B cell (primary cell): ENCODE measurements at regions not wholly inside any gene's neighbourhood (a gene's known extent, or its start where the extent isn't known, plus 50 kb on each side); places are given as distances from the start of the nearest gene placed in this dataset.

Experiments
- ATAC-seq: fragments of 200-7000 bp; cut with Tn5 transposase; one replicate; pipeline ENCODE4 v1.10.0; 2021; ENCODE audit warnings: low read depth, mild to moderate bottlenecking, moderate number of reproducible peaks, moderate library complexity
- CTCF ChIA-PET: fragments of 350-600 bp; sonication (Branson Sonifier 250); formaldehyde crosslinking; loops from one replicate; lab custom pipeline; 2021; ENCODE audit warnings: antibody characterized with exemption, inconsistent platforms; lab: Charles Lee
- POLR2A ChIA-PET: fragments of 350-600 bp; sonication (Branson Sonifier 250); formaldehyde crosslinking; loops from one replicate; lab custom pipeline; 2021; ENCODE audit warnings: antibody characterized with exemption; lab: Charles Lee
- DNase-seq: peaks from one replicate; pipeline ENCODE4 v3.0.0; 2013
- H2AFZ ChIP-seq: 2 replicates; pipeline ENCODE4 v1.6.1; 2012; ENCODE audit warnings: mild to moderate bottlenecking, low read depth, low read length; ENCODE audit not compliant: insufficient read depth, poor library complexity, severe bottlenecking
- H3K27ac ChIP-seq, 2 donors: 1 replicate in 1 of 2; 2 replicates in 1 of 2; pipeline ENCODE4 v1.5.1; 2012 to 2013; ENCODE audit warnings: low read length in 2 of 2, mild to moderate bottlenecking in 2 of 2, moderate library complexity in 1 of 2
- H3K27me3 ChIP-seq, 4 experiments: fragments of 200-600 bp in 1 of 4; sonication (generic) in 1 of 4; replicated peaks in 1 of 4; 1 replicate in 2 of 4; 2 replicates in 2 of 4; pipeline versions ENCODE4 v1.6.1 to v1.7.0; 2013 to 2016; ENCODE audit warnings: low read length in 3 of 4, mild to moderate bottlenecking in 2 of 4, mixed read lengths in 1 of 4, moderate library complexity in 1 of 4; ENCODE audit not compliant: insufficient read depth in 4 of 4, control insufficient read depth in 3 of 4; ENCODE audit errors: control extremely low read depth in 1 of 4
- H3K36me3 ChIP-seq, 2 experiments: replicated peaks in 1 of 2; 1 replicate in 1 of 2; 2 replicates in 1 of 2; pipeline versions ENCODE4 v1.6.1 to v1.7.1; 2013; ENCODE audit warnings: low read length in 1 of 2; ENCODE audit not compliant: insufficient read depth in 2 of 2, control insufficient read depth in 1 of 2; ENCODE audit errors: control extremely low read depth in 1 of 2, extremely low read depth in 1 of 2
- H3K4me1 ChIP-seq, 2 donors: fragments of 200-600 bp in 1 of 2; sonication (generic) in 1 of 2; 1 replicate in 1 of 2; 2 replicates in 1 of 2; pipeline versions ENCODE4 v1.5.1 to v1.6.1; 2013 to 2017; ENCODE audit warnings: low read length in 2 of 2; ENCODE audit not compliant: control insufficient read depth in 2 of 2, insufficient read depth in 2 of 2
- H3K4me2 ChIP-seq: replicated peaks from 2 replicates; pipeline ENCODE3; 2012; ENCODE audit warnings: mild to moderate bottlenecking, low read depth, low read length; ENCODE audit not compliant: poor library complexity, severe bottlenecking
- H3K4me3 ChIP-seq, 5 experiments: fragments of 200-600 bp in 1 of 5; sonication (generic) in 1 of 5; 1 replicate in 3 of 5; 2 replicates in 2 of 5; pipeline versions ENCODE4 v1.5.1 to v1.7.0; 2011 to 2016; ENCODE audit warnings: low read length in 4 of 5, mild to moderate bottlenecking in 4 of 5, low read depth in 2 of 5, control low read depth in 1 of 5, moderate library complexity in 1 of 5; ENCODE audit not compliant: insufficient read depth in 1 of 5; ENCODE audit errors: control extremely low read depth in 1 of 5, extremely low read depth in 1 of 5
- H3K79me2 ChIP-seq: fragments of 200-600 bp; sonication (generic); one replicate; pipeline ENCODE4 v1.6.0; 2016; ENCODE audit warnings: low read length; ENCODE audit not compliant: control insufficient read depth, insufficient read depth
- H3K9ac ChIP-seq: fragments of 200-600 bp; sonication (generic); 2 replicates; pipeline ENCODE4 v1.6.1; 2017; ENCODE audit warnings: mild to moderate bottlenecking, low read length, moderate library complexity
- H3K9me3 ChIP-seq, 3 donors: one replicate each; pipeline versions ENCODE4 v1.6.1 to v1.7.1; 2013; ENCODE audit warnings: low read length in 2 of 3; ENCODE audit not compliant: control insufficient read depth in 2 of 3, insufficient read depth in 1 of 3; ENCODE audit errors: control extremely low read depth in 1 of 3
- H4K20me1 ChIP-seq: 2 replicates; pipeline ENCODE4 v1.6.0; 2012; ENCODE audit warnings: mild to moderate bottlenecking, low read length; ENCODE audit not compliant: insufficient read depth, control insufficient read depth, poor library complexity, severe bottlenecking
- H3K27ac Mint-ChIP-seq: one replicate; pipeline ENCODE4 v1.8.0; 2021; ENCODE audit warnings: mixed read lengths
- H3K27me3 Mint-ChIP-seq: one replicate; pipeline ENCODE4 v1.8.0; 2021; ENCODE audit warnings: mixed read lengths
- H3K4me1 Mint-ChIP-seq: one replicate; pipeline ENCODE4 v1.8.0; 2021; ENCODE audit warnings: mixed read lengths
- H3K4me3 Mint-ChIP-seq: one replicate; pipeline ENCODE4 v1.8.0; 2021; ENCODE audit warnings: mixed read lengths
- H3K9me3 Mint-ChIP-seq: one replicate; pipeline ENCODE4 v1.8.0; 2022; ENCODE audit warnings: mixed read lengths; ENCODE audit not compliant: insufficient read depth
- CTCF ChIP-seq: fragments of 200-600 bp; IDR thresholded peaks from one replicate; pipeline ENCODE4 v1.8.0; 2022; ENCODE audit warnings: antibody characterized with exemption, mild to moderate bottlenecking
- EZH2 ChIP-seq: IDR thresholded peaks from 2 replicates; pipeline ENCODE4 v1.6.1; 2012; ENCODE audit warnings: borderline replicate concordance, low read depth, mild to moderate bottlenecking, moderate library complexity, low read length; ENCODE audit not compliant: insufficient read depth, poor library complexity, severe bottlenecking
- WGBS: methylation state at CpG from one replicate; pipeline ENCODE4 v1.1.5; 2013; ENCODE audit warnings: missing lambda C conversion rate; ENCODE audit not compliant: insufficient coverage; 5-methylcytosine and 5-hydroxymethylcytosine counted together
- intact Hi-C: fragments of 100-400 bp; cut with micrococcal nuclease; formaldehyde crosslinking; loops from one replicate; pipeline ENCODE4 v1.10.0; 2022

GRCh38 chr12:124448955-124449622 lies 118.3 kb downstream of the NCOR2 start:
- Histone ChIP-seq H3K4me1 (peaks cover 20 to 33% of the 10 kb centered on the region in 2 donors), H2AFZ (no peak overlapping the region), H3K4me2 (no peak overlapping the region), H3K9me3 (no peaks in the 10 kb centered on the region), H3K9ac (no peak overlapping the region), H4K20me1 (peaks cover 50% of the 10 kb centered on the region), H3K27ac (no peak overlapping the region), H3K27me3 (no peaks in the 10 kb centered on the region), H3K79me2 (peaks cover 78% of the 10 kb centered on the region), H3K36me3 (peaks cover 0 to 37% of the 10 kb centered on the region in 2 experiments), H3K4me3 (no peak overlapping the region)
- CTCF ChIA-PET = no interaction called here
- no peaks in the 10 kb centered on the region for H3K9me3 Mint-ChIP-seq
- no peak for TF ChIP-seq EZH2
- TF ChIP-seq CTCF = no peak
- POLR2A ChIA-PET = no interaction called here
- intact Hi-C loops = no loop called here
- H3K4me3 Mint-ChIP-seq = no peak overlapping the region
- no peak for ATAC-seq
- peaks cover 24% of the 10 kb centered on the region for H3K4me1 Mint-ChIP-seq
- DNase-seq = no peak
- WGBS = 75% methylated on average over 12 of the region's 12 CpGs
- no peak overlapping the region for H3K27ac Mint-ChIP-seq
- no peaks in the 10 kb centered on the region for H3K27me3 Mint-ChIP-seq

- H3K27ac Mint-ChIP-seq = no peak overlapping the region
- no peak for DNase-seq
- H3K4me3 Mint-ChIP-seq = no peak overlapping the region
- H3K27me3 Mint-ChIP-seq = no peaks in the 10 kb centered on the region
- ChIA-PET POLR2A (no interaction called here), CTCF (no interaction called here)
- WGBS = 96% methylated on average over 23 of the region's 23 CpGs
- no peak overlapping the region for H2AFZ ChIP-seq
- peaks cover 0 to 41% of the 10 kb centered on the region in 2 experiments for H3K36me3 ChIP-seq
- no peak overlapping the region for H3K27ac ChIP-seq
- no peak overlapping the region for H3K4me3 ChIP-seq
- H3K9ac ChIP-seq = no peak overlapping the region
- no peak overlapping the region for H3K4me2 ChIP-seq
- H4K20me1 ChIP-seq = peaks cover 50% of the 10 kb centered on the region
- no peaks in the 10 kb centered on the region for H3K9me3 Mint-ChIP-seq
- TF ChIP-seq EZH2 (no peak), CTCF (no peak)
- intact Hi-C loops = no loop called here
- ATAC-seq = no peak
- peaks cover 17% of the 10 kb centered on the region for H3K4me1 Mint-ChIP-seq
- H3K9me3 ChIP-seq = no peaks in the 10 kb centered on the region
- no peaks in the 10 kb centered on the region for H3K27me3 ChIP-seq
- peaks cover 15 to 26% of the 10 kb centered on the region in 2 donors for H3K4me1 ChIP-seq
- H3K79me2 ChIP-seq = peaks cover 82% of the 10 kb centered on the region
Measured at GRCh38 chr12:124448241-124448954, 119.0 kb downstream of the NCOR2 start.
